K562 (cell line): ENCODE measurements at regions not wholly inside any gene's neighbourhood (a gene's known extent, or its start where the extent isn't known, plus 50 kb on each side); places are given as distances from the start of the nearest gene placed in this dataset.

Source experiments
- ATAC-seq: fragments of 200-7000 bp; cut with Tn5 transposase; 3 replicates; pipeline ENCODE4 v1.9.1; 2020; ENCODE audit warnings: moderate library complexity
- BruUV-seq: library from RNA; stranded (reverse); fragments of 400-500 nt; replicated peaks from 2 replicates; lab custom pipeline; 2021; lab: Mats Ljungman, UMichigan
- CTCF ChIA-PET: fragments of 300-600 bp; formaldehyde crosslinking; extraction: SDS; loops from one replicate; lab custom pipeline; 2021; ENCODE audit warnings: low intra/inter-chr PET ratio; lab: Yijun Ruan, JAX
- POLR2A ChIA-PET: fragments of 300-600, 350-650 bp; sonication (Branson Sonifier 250); formaldehyde crosslinking; extraction: SDS; loops from one replicate; lab custom pipeline; 2021; ENCODE audit warnings: antibody characterized with exemption, inconsistent platforms; lab: Yijun Ruan, JAX
- DNase-seq, 4 experiments: peaks; one replicate each; pipeline versions ENCODE4 v3.0.0 to v3.0.0-alpha.2; 2011 to 2018; ENCODE audit warnings: low spot score in 3 of 4, mixed read lengths in 3 of 4; ENCODE audit errors: extremely low read depth in 1 of 4
- FAIRE-seq: peaks from 2 replicates; lab custom pipeline; 2011; peaks lifted over from hg19 to GRCh38; lab: Jason Lieb, UNC
- H2AFZ ChIP-seq: 2 replicates; pipeline ENCODE4 v1.6.0; 2011; ENCODE audit warnings: low read depth, low read length, control low read depth, inconsistent platforms
- H3K27ac ChIP-seq: fragments of 200-600 bp; 3 replicates; pipeline ENCODE4 v1.8.0; 2011; ENCODE audit warnings: low read depth, mild to moderate bottlenecking, control low read depth, inconsistent platforms, low read length, moderate library complexity, mixed read lengths; ENCODE audit errors: extremely low read depth
- H3K27me3 ChIP-seq, 2 experiments: fragments of 300-600 bp in 1 of 2; 2 replicates in 1 of 2; 3 replicates in 1 of 2; pipeline versions ENCODE4 v1.6.0 to v1.8.0; 2011; ENCODE audit warnings: inconsistent platforms in 2 of 2, low read length in 2 of 2, mild to moderate bottlenecking in 1 of 2, mixed read lengths in 1 of 2, moderate library complexity in 1 of 2; ENCODE audit not compliant: control insufficient read depth in 2 of 2, insufficient read depth in 2 of 2
- H3K36me3 ChIP-seq: fragments of 300-600 bp; 3 replicates; pipeline ENCODE4 v1.8.0; 2011; ENCODE audit warnings: mild to moderate bottlenecking, low read length, inconsistent platforms; ENCODE audit not compliant: control insufficient read depth, insufficient read depth
- H3K4me1 ChIP-seq, 2 experiments: fragments of 200-600 bp in 1 of 2; replicated peaks in 1 of 2; 2 replicates in 1 of 2; 3 replicates in 1 of 2; pipeline versions ENCODE4 v1.5.1 to v1.8.0; 2011; ENCODE audit warnings: inconsistent platforms in 2 of 2, low read length in 2 of 2, mild to moderate bottlenecking in 1 of 2, mixed read lengths in 1 of 2, moderate library complexity in 1 of 2; ENCODE audit not compliant: control insufficient read depth in 2 of 2, insufficient read depth in 2 of 2
- H3K4me2 ChIP-seq: 2 replicates; pipeline ENCODE4 v1.6.1; 2011; ENCODE audit warnings: low read length, control low read depth, inconsistent platforms, mixed read lengths; ENCODE audit not compliant: insufficient read depth
- H3K4me3 ChIP-seq: fragments of 200-600 bp; sonication (generic), shearing (Covaris generic); 2 replicates; pipeline ENCODE4 v1.5.1; 2016; ENCODE audit warnings: control low read depth, inconsistent platforms
- H3K79me2 ChIP-seq: fragments of 200-600 bp; 3 replicates; pipeline ENCODE4 v1.8.0; 2011; ENCODE audit warnings: low read length, inconsistent platforms; ENCODE audit not compliant: control insufficient read depth, insufficient read depth
- H3K9ac ChIP-seq, 2 experiments: 2 replicates each; pipeline versions ENCODE4 v1.6.0 to v1.6.1; 2011; ENCODE audit warnings: low read depth in 2 of 2, low read length in 2 of 2, control low read depth in 1 of 2, inconsistent platforms in 1 of 2, mild to moderate bottlenecking in 1 of 2, mixed read lengths in 1 of 2; ENCODE audit not compliant: insufficient read depth in 1 of 2
- H3K9me1 ChIP-seq: one replicate; pipeline ENCODE4 v1.6.0; 2011; ENCODE audit warnings: inconsistent platforms, mild to moderate bottlenecking, low read length, moderate library complexity; ENCODE audit not compliant: control insufficient read depth, insufficient read depth
- H3K9me3 ChIP-seq: replicated peaks from 2 replicates; pipeline ENCODE4 v1.5.1; 2011; ENCODE audit warnings: low read depth, low read length, inconsistent platforms; ENCODE audit not compliant: control insufficient read depth, insufficient read depth
- H4K20me1 ChIP-seq: replicated peaks from 2 replicates; pipeline ENCODE4 v1.6.1; 2011; ENCODE audit warnings: low read length, inconsistent platforms, mixed read lengths; ENCODE audit not compliant: control insufficient read depth, insufficient read depth
- ADNP ChIP-seq: fragments of 200-800 bp; sonication (Bioruptor generic); IDR thresholded peaks from 2 replicates; pipeline ENCODE4 v1.6.1; 2016; ENCODE audit warnings: missing genetic modification characterization, missing compliant biosample characterization
- CREB3L1 ChIP-seq: fragments of 450-650 bp; IDR thresholded peaks from 2 replicates; pipeline ENCODE4 v1.6.1; 2014; ENCODE audit warnings: low read depth, mild to moderate bottlenecking, moderate library complexity, borderline replicate concordance
- ELK1 ChIP-seq: sonication (generic); formaldehyde crosslinking; IDR thresholded peaks from 2 replicates; pipeline ENCODE4 v1.8.1; 2022; ENCODE audit warnings: missing genetic modification reagents
- EP300 ChIP-seq: IDR thresholded peaks from 2 replicates; pipeline ENCODE4 v1.6.1; 2012; ENCODE audit warnings: low read length, improper control_type of control experiment
- HMBOX1 ChIP-seq: sonication (generic); IDR thresholded peaks from 2 replicates; pipeline ENCODE4 v1.6.1; 2016
- MED1 ChIP-seq: sonication (generic); formaldehyde crosslinking; IDR thresholded peaks from 2 replicates; pipeline ENCODE4 v1.8.1; 2023; ENCODE audit warnings: missing genetic modification reagents, borderline replicate concordance
- NFXL1 ChIP-seq: fragments of 450-650 bp; formaldehyde crosslinking; IDR thresholded peaks from 2 replicates; pipeline ENCODE4 v1.4.0; 2021; ENCODE audit warnings: mild to moderate bottlenecking
- POLR2AphosphoS5 ChIP-seq: IDR thresholded peaks from 2 replicates; pipeline ENCODE4 v1.6.1; 2011; ENCODE audit warnings: mild to moderate bottlenecking, low read depth, low read length, moderate library complexity; ENCODE audit not compliant: control insufficient read depth, insufficient read depth
- RFX7 ChIP-seq: fragments of 250-450 bp; sonication (Bioruptor Pico); IDR thresholded peaks from 2 replicates; pipeline ENCODE4 v1.5.1; 2021; ENCODE audit warnings: mild to moderate bottlenecking
- SIX5 ChIP-seq, 2 experiments: IDR thresholded peaks; 2 replicates each; pipeline ENCODE4 v1.6.1; 2011; ENCODE audit warnings: low read length in 2 of 2, borderline replicate concordance in 1 of 2, low read depth in 1 of 2, mild to moderate bottlenecking in 1 of 2, moderate library complexity in 1 of 2; ENCODE audit not compliant: insufficient read depth in 1 of 2
- TCF15 ChIP-seq: fragments of 250-450 bp; sonication (Bioruptor Pico); IDR thresholded peaks from 2 replicates; pipeline ENCODE4 v1.8.0; 2022; ENCODE audit warnings: moderate library complexity, mild to moderate bottlenecking, inconsistent platforms
- UBTF ChIP-seq, 2 experiments: IDR thresholded peaks; 2 replicates each; pipeline ENCODE4 v1.6.1; 2012; ENCODE audit warnings: improper control_type of control experiment in 2 of 2, low read depth in 2 of 2, low read length in 2 of 2, borderline replicate concordance in 1 of 2
- ZFP91 ChIP-seq: sonication (generic); formaldehyde crosslinking; IDR thresholded peaks from 2 replicates; pipeline ENCODE4 v1.8.0; 2022; ENCODE audit warnings: mild to moderate bottlenecking, missing genetic modification reagents
- ZNF174 ChIP-seq: fragments of 250-450 bp; sonication (Bioruptor Pico); IDR thresholded peaks from 2 replicates; pipeline ENCODE4 v1.4.0; 2020; ENCODE audit warnings: mild to moderate bottlenecking
- WGBS: fragments of 100-300 bp; shearing (Covaris generic); methylation state at CpG from one replicate; pipeline ENCODE4 v1.1.6; 2016; ENCODE audit warnings: low coverage, mixed read lengths; ENCODE audit not compliant: insufficient coverage; ENCODE audit errors: missing lambda C conversion rate; 5-methylcytosine and 5-hydroxymethylcytosine counted together
- in situ Hi-C: fragments of 300-500 bp; cut with MboI; formaldehyde crosslinking; loops from 4 replicates; pipeline ENCODE4 v1.15.0; 2018; ENCODE audit warnings: inconsistent platforms, mixed read lengths
- intact Hi-C: fragments of 100-400 bp; cut with micrococcal nuclease; formaldehyde crosslinking; loops from 2 replicates; pipeline ENCODE4 v1.14.2; 2022

- 2% methylated on average over 8 of the region's 8 CpGs for WGBS
- Histone ChIP-seq H3K9me1 (no peaks in the 10 kb centered on the region), H3K9ac (no peak overlapping the region), H3K27ac (no peak overlapping the region), H3K27me3 (no peaks in the 10 kb centered on the region), H3K4me2 (no peak overlapping the region), H4K20me1 (no peaks in the 10 kb centered on the region), H3K36me3 (no peaks in the 10 kb centered on the region), H3K4me1 (no peaks in the 10 kb centered on the region), H3K4me3 (no peak overlapping the region), H3K79me2 (no peaks in the 10 kb centered on the region), H3K9me3 (no peaks in the 10 kb centered on the region), H2AFZ (no peak overlapping the region)
- in situ Hi-C loops, result no loop called here
- no peak for DNase-seq
- no TSS peak for BruUV-seq
- CTCF ChIA-PET, result no interaction called here
- POLR2A ChIA-PET, result interaction anchor here (1.0 kb wide), 1 partner anchor 61 kb away, joined by 4 read pairs; no protein-coding TSS in a partner anchor
- no peak for ATAC-seq
- intact Hi-C loops, result no loop called here
- FAIRE-seq, result no peak
- TF ChIP-seq ZFP91 (no peak), POLR2AphosphoS5 (no peak), HMBOX1 (no peak), EP300 (no peak), SIX5 (IDR thresholded peaks at IDR 0.05; ENCODE audit: borderline replicate concordance in 1 of 2, insufficient read depth in 1 of 2, low read depth in 1 of 2, low read length in 2 of 2) (no peak), NFXL1 (no peak), ADNP (tag) (no peak), MED1 (no peak), UBTF (IDR thresholded peaks at IDR 0.05; ENCODE audit: borderline replicate concordance in 1 of 2, low read depth in 2 of 2, low read length in 2 of 2) (no peak), RFX7 (no peak), CREB3L1 (no peak), ZNF174 (no peak), ELK1 (no peak), TCF15 (no peak)
These were observed 223.0 kb upstream of the STS start for GRCh38 chrX:6924443-6925077.
